Brain pericyte (primary cell): ENCODE measurements at regions not wholly inside any gene's neighbourhood (a gene's known extent, or its start where the extent isn't known, plus 50 kb on each side); places are given as distances from the start of the nearest gene placed in this dataset.
"Not testable (repeated sequence)": the region's sequence is repeated elsewhere in the genome, so short reads cannot be mapped to it uniquely, and the experiment has no call there.

ENCODE experiments used
- DNase-seq: peaks from one replicate; pipeline ENCODE4 v3.0.0-alpha.2; 2012; ENCODE audit warnings: low read depth, low spot score

DNA sequence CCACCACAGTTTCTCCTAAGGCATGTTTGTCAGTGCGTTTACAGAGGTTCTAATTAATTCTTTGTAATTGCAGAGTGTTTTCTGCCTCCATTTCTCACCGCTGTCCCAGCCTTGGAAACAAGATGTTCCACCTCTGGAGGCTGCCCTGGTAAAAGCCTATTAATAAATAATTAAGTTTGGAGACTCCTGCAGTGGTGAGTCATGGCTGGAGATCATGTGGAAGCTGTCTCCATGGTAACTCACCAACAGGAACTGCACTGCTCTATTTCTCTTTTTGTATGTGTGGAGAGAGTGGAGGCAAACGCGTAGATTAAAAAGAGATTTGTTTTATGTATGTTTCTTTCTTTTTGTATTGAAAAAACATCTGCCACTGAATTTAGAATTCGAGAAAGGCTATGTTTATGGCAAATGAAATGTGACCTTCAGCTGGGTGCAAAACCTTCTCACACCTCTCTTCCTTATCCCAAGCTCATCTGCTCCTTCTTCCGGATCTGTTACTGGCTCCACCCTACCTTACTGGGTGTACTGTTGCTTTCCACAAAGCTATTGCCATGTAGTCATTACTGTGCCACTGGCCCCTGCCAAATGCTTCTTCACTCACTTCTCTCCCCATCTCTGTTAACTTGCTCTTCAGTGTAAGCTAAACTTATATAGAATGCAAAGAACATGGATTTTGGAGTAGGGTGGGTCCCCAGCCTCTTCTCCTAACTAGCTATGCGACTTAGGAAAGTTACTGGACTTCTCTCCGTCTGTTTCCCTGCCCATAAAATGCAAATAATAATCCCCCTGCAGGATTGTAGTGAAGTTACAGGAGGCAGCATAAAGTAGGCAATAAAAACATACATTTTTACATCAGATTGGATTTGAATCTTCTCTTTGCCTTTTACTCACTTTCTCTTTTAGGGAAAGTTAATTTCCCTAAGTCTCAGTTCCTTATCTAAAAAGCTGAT lies 778.5 kb downstream of the NTRK3 start:
- DNase-seq: no peak

DNA sequence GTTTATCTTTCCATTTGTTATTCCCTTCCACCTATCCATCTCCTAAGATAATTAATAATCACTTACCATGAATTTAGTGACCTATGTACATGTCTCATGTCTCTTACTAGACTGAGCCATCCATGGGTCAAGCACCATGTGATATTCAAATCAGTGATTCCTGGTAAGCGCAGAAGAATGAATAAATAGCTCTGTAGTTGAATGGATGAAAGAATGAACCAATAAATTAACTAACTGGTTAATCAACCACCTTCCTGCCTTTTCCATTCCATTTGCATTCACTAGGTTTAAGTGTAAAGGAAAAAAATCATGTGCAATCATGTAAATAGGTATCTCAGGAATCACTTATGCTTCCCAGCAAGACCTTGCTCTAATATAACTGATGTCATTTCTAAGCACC lies 779.5 kb downstream of the NTRK3 start:
- DNase-seq: no peak

DNA sequence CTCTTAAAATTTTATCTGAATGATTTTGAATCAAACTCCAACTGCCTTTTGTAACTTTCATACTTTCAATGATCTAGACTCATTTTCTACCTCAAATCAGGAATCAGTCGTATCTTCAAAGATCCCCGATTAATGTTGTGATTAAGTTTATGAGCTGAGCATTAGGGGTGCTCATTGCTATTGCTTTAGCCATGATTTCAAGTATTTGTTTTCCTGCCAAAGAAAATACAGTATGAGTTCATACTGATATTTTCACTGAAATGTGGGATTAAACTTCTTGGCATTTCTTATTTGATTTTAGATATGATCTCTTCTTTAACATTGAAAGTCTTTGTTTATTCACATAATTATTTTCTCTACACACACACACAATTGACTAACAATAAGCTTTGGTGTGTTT lies 785.6 kb downstream of the NTRK3 start:
- no peak for DNase-seq

DNA sequence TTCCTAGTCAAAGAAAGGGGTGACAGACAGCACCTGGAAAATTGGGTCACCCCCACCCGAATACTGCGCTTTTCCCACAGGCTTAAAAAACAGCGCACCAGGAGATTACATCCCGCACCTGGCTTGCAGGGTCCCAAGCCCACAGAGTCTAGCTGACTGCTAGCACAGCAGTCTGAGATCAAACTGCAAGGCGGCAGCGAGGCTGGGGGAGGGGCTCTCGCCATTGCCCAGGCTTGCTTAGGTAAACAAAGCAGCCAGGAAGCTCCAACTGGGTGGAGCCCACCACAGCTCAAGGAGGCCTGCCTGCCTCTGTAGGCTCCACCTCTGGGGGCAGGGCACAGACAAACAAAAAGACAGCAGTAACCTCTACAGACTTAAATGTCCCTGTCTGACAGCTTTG lies 792.6 kb downstream of the NTRK3 start:
- not testable (repeated sequence) for DNase-seq

DNA sequence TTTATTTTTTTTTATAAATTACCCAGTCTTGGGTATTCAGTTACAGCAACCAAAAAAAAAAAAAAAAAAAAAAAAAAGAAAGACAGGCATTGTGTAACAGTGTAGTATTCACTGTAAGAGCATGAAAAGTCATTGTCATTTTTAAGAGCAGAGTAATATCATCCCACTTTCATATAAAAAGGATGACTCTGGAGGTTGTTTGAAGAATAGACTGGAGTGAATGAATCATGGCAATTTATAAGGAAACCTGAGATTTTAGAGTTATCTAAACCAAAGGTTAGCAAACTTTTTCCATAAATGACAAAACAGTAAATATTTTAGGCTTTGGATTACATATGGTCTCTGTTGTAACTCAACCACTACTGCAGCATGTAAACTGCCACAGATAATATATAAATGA lies 794.9 kb downstream of the NTRK3 start:
- DNase-seq: no peak

DNA sequence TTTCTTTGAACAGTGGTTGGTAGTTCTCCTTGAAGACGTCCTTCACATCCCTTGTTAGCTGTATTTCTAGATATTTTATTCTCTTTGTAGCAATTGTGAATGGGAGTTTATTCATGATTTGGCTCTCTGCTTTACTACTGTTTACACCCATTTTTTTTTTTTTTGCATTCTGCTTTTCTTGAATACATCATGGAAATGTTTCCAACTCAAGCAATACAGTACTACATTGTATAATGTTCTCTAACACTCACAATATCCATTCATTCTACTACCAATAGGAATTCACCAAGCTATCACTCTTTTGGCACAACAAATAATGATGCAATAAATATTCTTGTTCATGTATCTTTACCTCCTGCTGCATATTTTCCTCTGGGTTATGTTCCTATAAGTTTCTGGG lies 801.7 kb downstream of the NTRK3 start:
- no peak for DNase-seq

DNA sequence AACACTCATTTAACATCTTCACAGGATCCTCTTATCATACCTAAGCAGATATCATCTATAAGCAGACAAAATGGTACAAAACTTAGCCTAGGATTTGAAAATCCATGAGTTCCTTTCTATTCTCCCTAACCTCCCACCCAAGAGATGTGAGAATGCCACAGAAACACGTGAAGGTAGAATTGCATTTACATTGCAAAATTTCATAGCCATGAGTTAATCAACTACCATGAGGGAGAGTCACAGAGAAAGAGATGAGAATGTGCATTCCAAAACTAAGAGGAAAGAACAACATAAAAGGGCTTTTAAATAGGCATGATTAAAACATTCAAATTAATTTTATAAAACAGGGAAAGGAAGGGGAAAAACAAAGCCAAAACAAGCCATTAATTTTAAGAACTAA lies 806.2 kb downstream of the NTRK3 start:
- no peak for DNase-seq

DNA sequence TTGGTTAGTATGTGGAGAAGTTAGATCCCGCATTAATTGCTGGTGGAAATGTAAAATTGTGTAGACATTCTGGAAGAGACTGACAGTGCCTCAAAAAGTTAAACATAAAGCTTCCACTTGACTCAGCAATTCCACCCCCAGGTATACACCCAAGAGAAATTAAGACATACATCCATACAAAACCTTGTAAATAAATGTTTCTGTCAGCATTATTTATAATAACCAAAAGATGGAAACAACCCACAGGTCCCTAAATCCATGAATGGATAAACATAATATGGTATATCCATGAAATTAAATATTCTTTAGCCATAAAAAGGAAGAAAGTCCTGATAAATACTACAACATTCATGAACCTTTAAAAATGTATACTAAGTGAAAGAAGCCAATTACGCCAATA lies 817.4 kb downstream of the NTRK3 start:
- DNase-seq: no peak

DNA sequence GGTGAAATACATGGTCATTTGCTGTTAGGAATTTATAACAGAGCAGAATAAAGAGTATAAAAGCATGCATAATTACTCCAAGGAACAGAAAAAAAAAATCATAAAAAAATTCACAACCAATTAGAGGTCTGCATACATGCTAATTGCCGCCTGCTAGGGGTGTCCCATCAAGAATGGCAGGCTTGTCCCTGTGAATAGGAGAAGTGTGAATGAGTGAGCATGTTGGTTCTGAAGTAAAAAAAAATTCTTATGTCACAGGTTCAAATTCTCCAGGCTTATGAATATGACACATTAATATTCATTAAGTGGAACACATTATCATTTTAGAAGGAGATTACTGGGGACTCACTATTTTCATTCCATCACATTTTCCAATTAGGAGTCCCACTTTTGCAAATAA lies 822.7 kb downstream of the NTRK3 start:
- no peak for DNase-seq

DNA sequence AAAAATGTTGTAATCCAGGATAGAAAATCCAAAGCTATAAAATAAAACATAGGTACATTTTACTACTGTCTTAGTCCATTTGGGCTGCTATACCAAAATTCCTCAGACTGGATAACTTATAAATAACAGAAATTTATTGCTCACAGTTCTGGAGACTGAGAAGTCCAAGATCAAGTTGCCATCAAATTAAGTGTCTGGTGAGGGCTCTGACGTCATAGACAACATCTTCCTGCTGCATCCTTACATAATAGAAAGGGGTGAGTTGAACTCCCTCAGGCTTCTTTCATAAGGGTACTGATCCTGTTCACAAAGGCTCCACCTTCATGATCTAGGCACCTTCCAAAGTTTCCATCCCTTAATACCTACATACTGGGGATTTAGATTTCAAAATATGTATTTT lies 826.8 kb downstream of the NTRK3 start:
- no peak for DNase-seq

DNA sequence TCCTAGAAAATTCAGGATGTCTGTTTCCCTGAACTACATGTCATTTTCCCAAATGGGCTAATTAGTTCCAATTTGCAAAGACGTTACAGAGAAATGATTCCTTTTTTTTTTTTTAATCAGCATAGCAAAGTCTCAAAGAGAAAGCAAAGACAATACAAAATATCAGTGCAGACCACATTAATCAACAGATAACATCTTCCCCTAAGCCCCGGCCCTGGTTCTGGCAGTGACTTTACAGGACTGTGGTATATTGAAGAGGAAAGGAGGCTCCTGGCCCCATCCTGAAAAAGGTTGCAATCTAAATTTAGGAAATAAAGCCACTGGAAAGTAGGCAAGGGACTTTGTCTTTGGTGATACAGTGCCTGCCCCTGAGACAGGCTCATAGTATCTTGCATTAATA lies 836.5 kb downstream of the NTRK3 start:
- no peak for DNase-seq

DNA sequence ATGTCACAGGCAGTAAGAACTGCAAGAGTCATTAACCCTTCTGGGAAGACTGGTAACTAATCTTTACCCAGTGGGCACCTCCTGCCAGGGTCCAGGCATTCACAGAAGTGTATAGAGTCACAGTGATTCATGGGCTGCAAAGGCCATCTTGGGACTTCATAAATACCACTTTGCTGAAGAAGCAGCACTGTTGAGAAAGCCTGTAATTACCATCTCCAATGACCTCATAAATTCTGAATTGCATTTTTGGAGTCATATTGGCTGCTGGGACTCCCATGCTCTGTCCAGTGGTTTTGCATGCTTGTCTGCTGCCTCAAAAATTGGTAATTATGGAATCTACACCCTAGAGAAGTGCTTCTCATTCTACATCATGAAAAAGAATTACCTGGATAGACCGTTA lies 837.2 kb downstream of the NTRK3 start:
- DNase-seq: no peak

DNA sequence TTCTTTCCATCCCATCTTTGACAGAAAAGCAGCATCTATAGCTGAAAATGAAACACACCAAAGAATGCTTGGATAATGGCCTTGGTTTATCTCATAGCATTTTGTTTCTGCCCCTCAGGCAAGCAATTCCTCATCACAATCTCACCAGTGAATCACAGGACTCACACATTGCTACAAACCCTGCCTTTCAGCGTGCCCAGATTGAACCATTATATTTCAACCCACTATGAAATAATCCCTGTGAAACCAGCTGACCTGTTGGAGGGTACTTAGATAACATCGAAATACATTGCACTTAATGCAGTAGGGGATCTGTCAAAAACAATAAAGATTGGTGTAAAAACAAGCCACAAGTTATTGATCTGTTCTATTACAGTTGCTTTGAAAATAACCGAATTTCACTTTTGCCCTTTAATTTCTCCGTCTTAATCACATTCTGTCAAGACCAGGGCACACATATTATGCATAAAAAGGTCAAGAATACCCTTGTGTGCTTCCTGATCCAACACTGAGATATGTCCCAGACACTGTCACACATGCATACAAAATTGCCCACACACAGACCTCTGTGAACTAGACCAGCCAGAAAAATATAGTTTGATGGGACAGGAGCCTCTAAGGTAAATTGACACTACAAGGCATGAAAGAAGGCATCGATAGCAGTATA lies 839.8 kb downstream of the NTRK3 start:
- no peak for DNase-seq

DNA sequence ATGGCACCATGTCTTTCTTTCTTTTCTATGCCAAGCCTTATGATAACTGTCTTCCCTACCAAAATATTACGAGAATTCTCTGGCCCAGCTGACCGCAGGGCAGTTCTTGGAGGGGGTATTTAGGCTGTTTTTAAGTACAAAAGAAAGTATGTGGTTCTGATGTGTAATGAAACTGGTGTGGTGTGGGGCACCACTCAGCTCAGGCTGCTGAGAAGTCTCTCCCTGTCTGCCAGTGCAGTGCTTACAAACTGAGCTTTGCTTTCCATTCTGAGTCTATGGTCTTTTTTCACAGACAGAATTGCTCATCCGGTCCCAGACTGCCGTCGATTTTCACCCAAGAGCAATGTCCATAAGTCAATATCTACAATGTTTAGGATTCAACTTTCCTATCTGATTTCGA lies 847.6 kb downstream of the NTRK3 start:
- DNase-seq: no peak

DNA sequence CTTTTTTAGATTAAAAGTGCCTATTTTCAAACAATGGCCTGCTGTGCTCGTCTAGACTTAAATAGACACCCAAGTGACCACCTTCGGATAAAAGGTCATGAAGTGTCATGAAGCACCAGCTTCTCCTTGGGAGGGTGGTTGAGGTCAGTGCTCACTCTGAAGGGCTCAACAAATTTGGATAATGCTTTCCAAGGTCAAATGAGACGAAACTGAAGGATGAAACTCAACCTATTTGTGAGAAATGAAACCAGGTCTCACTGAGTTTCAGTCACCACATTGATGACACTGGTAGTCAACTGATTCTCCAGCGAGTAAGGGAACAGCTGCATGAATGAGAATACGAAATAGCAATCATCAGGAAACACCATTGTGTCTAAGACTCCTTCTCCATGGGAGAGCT lies 852.6 kb downstream of the NTRK3 start:
- DNase-seq: no peak

DNA sequence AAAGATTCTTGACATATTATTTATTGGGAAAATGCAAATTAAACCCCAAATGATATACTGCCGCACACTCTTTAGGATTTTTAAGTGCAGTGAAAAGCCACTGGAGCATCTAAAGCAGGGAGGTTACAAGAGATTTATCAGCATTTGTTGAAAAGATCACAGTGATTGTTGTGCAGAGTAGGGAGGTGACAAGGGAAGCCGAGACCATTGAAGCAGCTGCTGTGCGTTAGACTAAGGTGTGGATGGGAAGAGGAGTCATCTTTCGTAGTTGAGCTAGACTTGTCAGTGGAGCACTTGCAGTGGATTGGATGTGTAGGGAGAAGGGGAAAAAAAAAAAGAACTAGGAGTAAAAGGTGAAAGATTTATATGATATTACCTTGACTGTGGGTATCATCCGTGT lies 854.6 kb downstream of the NTRK3 start:
- DNase-seq: no peak

DNA sequence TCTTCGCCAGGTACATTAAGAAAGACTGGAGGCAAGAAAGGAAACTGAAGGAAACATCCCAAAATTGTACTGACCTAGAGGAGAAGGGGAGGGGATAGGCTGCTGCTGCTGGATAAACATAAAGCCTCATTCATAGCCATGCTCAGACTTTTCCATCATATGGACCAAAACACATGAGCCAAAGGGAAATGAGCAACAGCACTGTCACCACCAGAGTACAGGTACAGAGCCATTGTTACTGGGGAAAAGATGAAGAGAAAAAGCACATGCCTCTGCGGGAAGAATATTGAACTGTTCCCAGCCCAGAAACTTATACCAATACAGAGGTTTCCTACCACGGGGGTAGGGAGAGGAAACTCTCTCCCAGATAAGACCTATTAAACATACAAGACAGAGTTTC lies 861.9 kb downstream of the NTRK3 start:
- no peak for DNase-seq

DNA sequence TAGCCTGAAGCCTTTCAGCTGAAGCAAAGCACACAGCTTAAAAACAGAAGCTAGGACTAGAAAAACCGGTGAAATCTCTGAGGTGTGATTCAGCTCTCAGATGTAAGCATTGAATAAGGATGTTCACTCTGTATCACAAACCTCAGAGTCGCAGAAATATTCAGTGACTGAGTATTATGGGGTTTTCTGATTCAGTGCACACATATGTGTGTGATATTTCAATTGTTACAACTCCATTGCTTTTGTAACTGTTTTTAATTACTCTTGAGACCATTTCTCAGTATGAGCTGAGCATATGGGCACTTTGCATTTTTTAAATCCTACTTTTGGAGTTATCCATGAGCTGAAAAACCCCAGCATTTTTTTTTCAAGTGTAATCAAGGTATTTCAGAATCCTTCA lies 868.8 kb downstream of the NTRK3 start:
- no peak for DNase-seq

DNA sequence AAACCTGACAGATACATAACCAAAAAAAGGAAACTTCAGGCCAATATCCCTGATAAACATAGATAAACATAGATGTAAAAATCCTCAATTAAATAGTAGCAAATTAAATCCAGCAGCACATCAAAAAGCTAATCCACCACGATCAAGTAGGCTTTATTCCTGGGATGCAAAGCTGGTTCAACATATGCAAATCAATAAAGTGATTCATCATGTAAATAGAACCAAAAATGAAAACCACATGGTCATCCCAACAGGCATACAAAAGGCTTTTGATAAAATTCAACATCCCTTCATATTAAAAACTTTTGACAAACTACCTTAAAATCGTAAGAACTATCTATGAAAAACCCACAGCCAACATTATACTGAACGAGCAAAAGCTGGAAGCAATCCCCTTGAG lies 882.2 kb downstream of the NTRK3 start:
- DNase-seq: no peak

DNA sequence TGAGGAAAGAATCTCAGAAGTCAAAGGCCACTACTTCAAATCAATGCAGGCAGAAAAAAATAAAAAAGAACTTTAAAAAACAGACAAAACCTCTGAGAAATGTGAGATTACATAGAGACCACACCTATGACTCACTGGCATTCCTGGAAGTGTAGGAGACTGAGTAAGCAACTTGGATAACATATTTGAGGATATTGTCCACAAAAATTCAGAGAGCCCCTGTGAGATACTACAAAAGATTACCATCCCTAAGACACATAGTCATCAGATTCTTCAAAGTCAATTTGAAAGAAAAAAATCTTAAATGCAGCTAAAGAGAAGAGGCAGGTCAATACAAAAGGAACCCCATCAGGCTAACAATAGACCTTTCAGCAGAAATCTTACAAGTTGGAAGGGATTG lies 887.3 kb downstream of the NTRK3 start:
- no peak for DNase-seq

DNA sequence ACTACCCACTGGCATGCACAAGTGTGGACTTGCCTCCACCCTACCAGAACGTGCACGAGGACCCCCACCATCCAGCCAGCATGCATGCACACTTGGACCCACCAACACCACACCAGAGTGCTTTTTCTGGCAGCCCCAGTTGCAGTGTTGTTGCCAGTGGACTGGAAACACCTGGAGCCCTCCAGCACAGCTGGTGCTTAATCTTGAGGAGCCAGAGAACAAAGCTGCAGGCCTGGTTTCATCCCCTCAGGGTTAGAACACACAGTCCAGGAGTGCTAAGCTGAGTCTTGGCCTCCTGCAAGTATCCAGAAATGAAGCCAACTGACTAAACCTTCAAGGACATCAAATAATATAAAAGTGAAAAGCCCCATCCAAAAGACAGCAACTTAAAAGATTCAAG lies 888.0 kb downstream of the NTRK3 start:
- DNase-seq: no peak

DNA sequence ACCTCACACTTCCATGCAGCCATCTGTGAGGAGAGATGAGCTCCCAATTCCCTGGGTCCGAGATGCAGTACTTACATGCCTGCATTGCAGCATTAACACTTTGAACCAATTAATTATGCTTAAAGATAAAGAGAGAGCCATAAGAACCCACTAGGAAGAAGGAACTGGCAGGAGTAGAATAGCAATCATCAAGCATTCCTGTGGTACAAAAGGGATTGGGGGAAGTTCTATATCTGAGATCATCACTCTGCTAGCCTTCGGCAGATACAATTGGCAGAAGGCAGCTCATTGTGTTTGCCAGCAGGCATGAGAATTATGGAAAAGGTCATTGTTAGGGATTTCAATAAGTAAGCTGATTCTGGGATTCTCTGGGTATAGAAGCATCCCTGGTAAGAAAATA lies 891.4 kb downstream of the NTRK3 start:
- DNase-seq: no peak

DNA sequence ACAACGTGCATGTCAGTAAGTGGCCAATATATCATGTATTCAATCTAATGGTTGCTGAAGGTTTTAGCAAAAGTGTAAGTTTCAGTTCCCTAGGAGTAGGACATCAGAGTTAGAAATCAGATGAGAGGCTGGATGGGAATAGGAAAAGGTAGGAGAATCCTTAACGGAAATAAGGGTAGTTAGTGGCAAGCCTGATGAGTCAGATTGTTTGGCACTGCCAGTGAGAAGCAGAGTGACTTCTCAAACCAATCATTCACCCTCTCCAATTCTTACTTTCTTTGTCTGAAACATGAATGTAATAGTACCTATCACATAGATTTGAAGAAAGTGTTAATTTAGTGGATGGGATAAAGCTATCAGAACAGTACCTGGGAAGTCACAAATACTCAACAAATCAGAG lies 894.0 kb downstream of the NTRK3 start:
- no peak for DNase-seq
